H1 (cell line): ENCODE measurements at regions not wholly inside any gene's neighbourhood (a gene's known extent, or its start where the extent isn't known, plus 50 kb on each side); places are given as distances from the start of the nearest gene placed in this dataset.

Source experiments
- ATF2 ChIP-seq: IDR thresholded peaks from 2 replicates; pipeline ENCODE4 v1.6.1; 2012; ENCODE audit warnings: low read length, inconsistent platforms
- ATF3 ChIP-seq: IDR thresholded peaks from 2 replicates; pipeline ENCODE4 v1.6.1; 2011; ENCODE audit warnings: low read depth, mild to moderate bottlenecking, low read length; ENCODE audit not compliant: insufficient read depth
- CREB1 ChIP-seq: IDR thresholded peaks from 2 replicates; pipeline ENCODE4 v1.6.1; 2012; ENCODE audit warnings: inconsistent platforms
- CTBP2 ChIP-seq: IDR thresholded peaks from 2 replicates; pipeline ENCODE4 v1.7.0; 2011; ENCODE audit warnings: borderline replicate concordance, mild to moderate bottlenecking, moderate library complexity, mixed read lengths, low read length; ENCODE audit not compliant: insufficient read depth, insufficient read length
- CTCF ChIP-seq, 3 experiments: IDR thresholded peaks; 1 replicate in 2 of 3; 2 replicates in 1 of 3; pipeline versions ENCODE4 v1.5.1 to v1.6.1; 2011; ENCODE audit warnings: low read length in 3 of 3, mild to moderate bottlenecking in 3 of 3, inconsistent platforms in 2 of 3, low read depth in 1 of 3, moderate library complexity in 1 of 3; ENCODE audit not compliant: insufficient read depth in 1 of 3; ENCODE audit errors: control extremely low read depth in 1 of 3
- EZH2 ChIP-seq: fragments of 200-600 bp; sonication (generic); IDR thresholded peaks from 2 replicates; pipeline ENCODE4 v1.7.1; 2012; ENCODE audit warnings: low read depth, mild to moderate bottlenecking, moderate library complexity, low read length, inconsistent platforms; ENCODE audit not compliant: severe bottlenecking
- JUND ChIP-seq: IDR thresholded peaks from 2 replicates; pipeline ENCODE4 v1.6.1; 2011; ENCODE audit warnings: mild to moderate bottlenecking, improper control_type of control experiment, low read length
- NRF1 ChIP-seq: IDR thresholded peaks from 2 replicates; pipeline ENCODE4 v1.6.1; 2011; ENCODE audit warnings: mild to moderate bottlenecking, low read depth, low read length, improper control_type of control experiment
- POLR2A ChIP-seq, 2 experiments: IDR thresholded peaks; 1 replicate in 1 of 2; 2 replicates in 1 of 2; pipeline ENCODE4 v1.6.1; 2011; ENCODE audit warnings: low read depth in 2 of 2, low read length in 2 of 2, mild to moderate bottlenecking in 2 of 2; ENCODE audit errors: control extremely low read depth in 1 of 2
- POLR2AphosphoS5 ChIP-seq: IDR thresholded peaks from 2 replicates; pipeline ENCODE4 v1.6.1; 2011; ENCODE audit warnings: low read depth, low read length
- RNF2 ChIP-seq: fragments of 200-900, 300-1000 bp; sonication (generic); IDR thresholded peaks from 2 replicates; pipeline ENCODE4 v1.7.1; 2016; ENCODE audit warnings: borderline replicate concordance, low read depth, mild to moderate bottlenecking, antibody characterized with exemption, low read length; ENCODE audit not compliant: poor library complexity, severe bottlenecking; ENCODE audit errors: missing control alignments
- SP1 ChIP-seq: IDR thresholded peaks from 2 replicates; pipeline ENCODE4 v1.6.1; 2011; ENCODE audit warnings: low read depth, low read length
- TAF1 ChIP-seq: IDR thresholded peaks from 2 replicates; pipeline ENCODE4 v1.6.1; 2011; ENCODE audit warnings: mild to moderate bottlenecking, low read depth, low read length

GRCh38 chr12:91241756-91242155 is 59.1 kb upstream of the DCN start:
- TF ChIP-seq POLR2A (IDR thresholded peaks at IDR 0.05; ENCODE audit: control extremely low read depth in 1 of 2, low read depth in 2 of 2, low read length in 2 of 2), result no peak
- no peak for TF ChIP-seq TAF1
- TF ChIP-seq CTCF (IDR thresholded peaks at IDR 0.05; ENCODE audit: control extremely low read depth in 1 of 3, insufficient read depth in 1 of 3, low read depth in 1 of 3, low read length in 3 of 3), result no peak
- TF ChIP-seq ATF2, result no peak
- TF ChIP-seq CTBP2, result no peak
- no peak for TF ChIP-seq EZH2
- TF ChIP-seq RNF2, result no peak
- TF ChIP-seq JUND, result no peak
- no peak for TF ChIP-seq CREB1
- TF ChIP-seq ATF3, result no peak
- TF ChIP-seq NRF1, result no peak
- no peak for TF ChIP-seq POLR2AphosphoS5
- TF ChIP-seq SP1, result no peak
